Keratinocyte (primary cell): ENCODE measurements at regions not wholly inside any gene's neighbourhood (a gene's known extent, or its start where the extent isn't known, plus 50 kb on each side); places are given as distances from the start of the nearest gene placed in this dataset.

Experiments
- CTCF ChIP-seq, 3 experiments: IDR thresholded peaks in 1 of 3; conservative IDR thresholded peaks in 1 of 3; optimal IDR thresholded peaks in 1 of 3; 2 replicates in 2 of 3; 3 replicates in 1 of 3; pipeline versions ENCODE3 to v1.5.1; 2011; ENCODE audit warnings: low read length in 3 of 3, mild to moderate bottlenecking in 3 of 3, moderate library complexity in 2 of 3, control low read depth in 1 of 3, inconsistent platforms in 1 of 3; ENCODE audit not compliant: insufficient read depth in 2 of 3; ENCODE audit errors: extremely low read depth in 1 of 3
- EZH2 ChIP-seq: IDR thresholded peaks from one replicate; pipeline ENCODE4 v1.6.1; 2012; ENCODE audit warnings: inconsistent platforms, mild to moderate bottlenecking, low read length, moderate library complexity

- TF ChIP-seq CTCF (optimal IDR thresholded peaks at IDR 0.05 in 1 of 3, IDR thresholded peaks at IDR 0.05 in 1 of 3, conservative IDR thresholded peaks at IDR 0.05 in 1 of 3; ENCODE audit: extremely low read depth in 1 of 3, insufficient read depth in 2 of 3, low read length in 3 of 3) = no peak
- TF ChIP-seq EZH2 = no peak
These were observed 267.8 kb upstream of the SNX7 start for GRCh38 chr1:98393719-98394118.
